ENCODE measurements at regions not wholly inside any gene's neighbourhood (a gene's known extent, or its start where the extent isn't known, plus 50 kb on each side); places are given as distances from the start of the nearest gene placed in this dataset.

- H3K36me3 Mint-ChIP-seq (ENCODE audit: low read depth) = no peaks in the 10 kb centered on the region
- intact Hi-C loops (cut with micrococcal nuclease) = no loop called here
- no peak overlapping the region for H3K4me3 Mint-ChIP-seq
- no peak for ATAC-seq (ENCODE audit: low read depth)
- no peak for DNase-seq
- no peak for TF ChIP-seq CTCF (IDR thresholded peaks at IDR 0.05)
- CTCF ChIA-PET = no interaction called here
- POLR2A ChIA-PET = no interaction called here
- no peak overlapping the region for H3K27ac Mint-ChIP-seq
- no peaks in the 10 kb centered on the region for H3K27me3 Mint-ChIP-seq
- peaks cover 30% of the 10 kb centered on the region for H3K9me3 Mint-ChIP-seq
- H3K4me1 Mint-ChIP-seq = no peaks in the 10 kb centered on the region
These were observed 517.2 kb upstream of the SLITRK1 start for GRCh38 chr13:84399320-84400085.

GRCh38 chr13:84393981-84394625, 511.8 kb upstream of the SLITRK1 start:
- no peak for TF ChIP-seq CTCF (IDR thresholded peaks at IDR 0.05)
- Mint-ChIP-seq H3K4me1 (no peaks in the 10 kb centered on the region), H3K9me3 (peaks cover 24% of the 10 kb centered on the region), H3K36me3 (ENCODE audit: low read depth) (no peaks in the 10 kb centered on the region), H3K27me3 (no peaks in the 10 kb centered on the region), H3K27ac (no peak overlapping the region), H3K4me3 (no peak overlapping the region)
- ATAC-seq (ENCODE audit: low read depth) (no peak), DNase-seq (no peak)
- POLR2A ChIA-PET = no interaction called here
- intact Hi-C loops (cut with micrococcal nuclease) = no loop called here
- CTCF ChIA-PET = no interaction called here

DNA sequence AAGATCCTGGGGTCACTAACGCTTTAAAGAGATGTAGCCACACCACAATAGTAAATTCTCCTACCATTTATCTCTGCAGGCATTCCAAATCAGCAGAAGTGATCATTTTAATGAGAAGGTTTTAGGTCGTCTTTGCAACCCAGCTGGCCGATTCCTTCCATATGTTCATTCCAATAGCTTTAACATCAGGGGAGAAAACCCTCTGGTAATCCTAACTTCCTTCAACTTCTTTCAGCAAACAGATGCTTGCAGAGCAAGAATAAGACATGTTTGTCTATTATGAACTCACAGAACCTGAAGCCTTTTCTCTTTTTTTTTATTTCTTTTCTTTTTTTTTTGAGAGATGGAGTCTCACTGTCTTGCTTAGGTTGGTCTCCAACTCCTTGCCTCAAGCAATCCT, 498.6 kb upstream of the SLITRK1 start:
- H3K36me3 Mint-ChIP-seq (ENCODE audit: low read depth) = no peaks in the 10 kb centered on the region
- no peak overlapping the region for H3K4me3 Mint-ChIP-seq
- no peaks in the 10 kb centered on the region for H3K4me1 Mint-ChIP-seq
- ChIA-PET POLR2A (no interaction called here), CTCF (no interaction called here)
- no peak for TF ChIP-seq CTCF (IDR thresholded peaks at IDR 0.05)
- H3K27ac Mint-ChIP-seq = no peak overlapping the region
- DNase-seq (no peak), ATAC-seq (ENCODE audit: low read depth) (no peak)
- H3K9me3 Mint-ChIP-seq = peaks cover 22% of the 10 kb centered on the region
- H3K27me3 Mint-ChIP-seq = no peaks in the 10 kb centered on the region
- intact Hi-C loops (cut with micrococcal nuclease) = no loop called here

GRCh38 chr13:84377106-84377505, 494.8 kb upstream of the SLITRK1 start:
- ChIA-PET POLR2A (no interaction called here), CTCF (no interaction called here)
- H3K4me1 Mint-ChIP-seq = no peaks in the 10 kb centered on the region
- no peak for TF ChIP-seq CTCF (IDR thresholded peaks at IDR 0.05)
- no peak for DNase-seq
- no peak overlapping the region for H3K27ac Mint-ChIP-seq
- ATAC-seq (ENCODE audit: low read depth) = no peak
- no peaks in the 10 kb centered on the region for H3K27me3 Mint-ChIP-seq
- H3K4me3 Mint-ChIP-seq = no peak overlapping the region
- intact Hi-C loops (cut with micrococcal nuclease) = no loop called here
- no peaks in the 10 kb centered on the region for H3K36me3 Mint-ChIP-seq (ENCODE audit: low read depth)
- H3K9me3 Mint-ChIP-seq = peaks cover 13% of the 10 kb centered on the region

DNA sequence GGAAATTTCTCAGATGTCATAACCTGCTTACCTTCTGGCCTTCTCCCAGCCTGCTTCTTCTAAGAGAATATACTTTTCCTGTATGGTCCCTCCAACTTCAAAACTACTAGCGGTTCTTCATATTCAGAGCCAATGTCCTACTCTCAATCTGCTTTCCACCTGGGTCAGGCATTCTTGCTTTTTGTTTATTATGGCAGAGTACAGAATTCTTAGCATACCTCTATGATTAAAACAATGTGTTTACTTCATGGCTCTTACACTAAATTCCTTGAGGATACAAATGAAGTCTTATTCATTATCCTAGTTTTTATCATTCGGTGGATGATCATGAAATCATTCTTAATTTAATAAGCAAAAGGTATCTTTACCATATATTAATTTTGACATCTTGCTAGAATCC, 484.2 kb upstream of the SLITRK1 start:
- CTCF ChIA-PET = no interaction called here

More for the DNA sequence above, 484.2 kb upstream of the SLITRK1 start:
- Mint-ChIP-seq H3K4me3 (no peak overlapping the region), H3K9me3 (peaks cover 7% of the 10 kb centered on the region), H3K4me1 (no peaks in the 10 kb centered on the region), H3K27me3 (no peaks in the 10 kb centered on the region), H3K27ac (no peak overlapping the region), H3K36me3 (ENCODE audit: low read depth) (no peaks in the 10 kb centered on the region)
- ATAC-seq (ENCODE audit: low read depth) (no peak), DNase-seq (no peak)
- TF ChIP-seq CTCF (IDR thresholded peaks at IDR 0.05) = no peak
- POLR2A ChIA-PET = no interaction called here
- intact Hi-C loops (cut with micrococcal nuclease) = no loop called here

Data from activated B cell treated with CpG ODN at 0.5 μM for 24 hours (primary cell).